Natural killer cell (primary cell): ENCODE measurements at regions not wholly inside any gene's neighbourhood (a gene's known extent, or its start where the extent isn't known, plus 50 kb on each side); places are given as distances from the start of the nearest gene placed in this dataset.

ENCODE experiments used
- ATAC-seq, 3 donors: fragments of 150-1000 bp in 2 of 3; fragments of 200-7000 bp in 1 of 3; cut with Tn5 transposase; 1 replicate in 1 of 3; 2 replicates in 2 of 3; pipeline ENCODE4 v1.10.0; 2021; ENCODE audit warnings: mild to moderate bottlenecking in 2 of 3, moderate library complexity in 2 of 3
- DNase-seq, 2 donors: peaks; one replicate each; pipeline versions ENCODE4 v3.0.0 to v3.0.0-alpha.2; 2013 to 2021; ENCODE audit warnings: mixed read lengths in 1 of 2
- H3K27ac ChIP-seq: one replicate; pipeline ENCODE4 v1.5.1; 2013; ENCODE audit warnings: mild to moderate bottlenecking, low read length
- H3K27me3 ChIP-seq: one replicate; pipeline ENCODE4 v1.6.1; 2013; ENCODE audit warnings: low read length; ENCODE audit not compliant: control insufficient read depth, insufficient read depth
- H3K36me3 ChIP-seq: one replicate; pipeline ENCODE4 v1.6.1; 2013; ENCODE audit warnings: low read length; ENCODE audit not compliant: control insufficient read depth, insufficient read depth
- H3K4me1 ChIP-seq: one replicate; pipeline ENCODE4 v1.6.1; 2013; ENCODE audit warnings: low read length; ENCODE audit not compliant: control insufficient read depth, insufficient read depth
- H3K4me3 ChIP-seq: one replicate; pipeline ENCODE4 v1.5.1; 2013; ENCODE audit warnings: low read length
- H3K9me3 ChIP-seq: one replicate; pipeline ENCODE4 v1.6.1; 2013; ENCODE audit warnings: low read length; ENCODE audit not compliant: control insufficient read depth, insufficient read depth
- H3K27ac Mint-ChIP-seq, 2 donors: one replicate each; pipeline ENCODE4 v1.8.0; 2022; ENCODE audit warnings: mild to moderate bottlenecking in 2 of 2, mixed read lengths in 2 of 2, moderate library complexity in 1 of 2
- H3K27me3 Mint-ChIP-seq, 2 donors: one replicate each; pipeline ENCODE4 v1.8.0; 2022; ENCODE audit warnings: low read depth in 2 of 2, mixed read lengths in 2 of 2
- H3K36me3 Mint-ChIP-seq: one replicate; pipeline ENCODE4 v1.8.0; 2022; ENCODE audit warnings: mixed read lengths
- H3K4me1 Mint-ChIP-seq, 2 donors: one replicate each; pipeline ENCODE4 v1.8.0; 2022; ENCODE audit warnings: mixed read lengths in 2 of 2
- H3K4me3 Mint-ChIP-seq: one replicate; pipeline ENCODE4 v1.8.0; 2022; ENCODE audit warnings: mild to moderate bottlenecking, moderate library complexity, mixed read lengths
- H3K9me3 Mint-ChIP-seq, 2 donors: one replicate each; pipeline ENCODE4 v1.8.0; 2022; ENCODE audit warnings: mixed read lengths in 2 of 2
- WGBS: methylation state at CpG from one replicate; pipeline ENCODE4 v1.1.7; 2013; ENCODE audit warnings: missing lambda C conversion rate; ENCODE audit not compliant: insufficient coverage; 5-methylcytosine and 5-hydroxymethylcytosine counted together
- intact Hi-C: fragments of 100-400 bp; cut with micrococcal nuclease; formaldehyde crosslinking; loops from one replicate; pipeline ENCODE4 v1.14.2; 2022
- TF ChIP-seq, protein P1 (sequence below): fragments of 200-600 bp; IDR thresholded peaks from one replicate; pipeline ENCODE4 v1.8.0; 2022; ENCODE audit warnings: antibody characterized with exemption

DNA sequence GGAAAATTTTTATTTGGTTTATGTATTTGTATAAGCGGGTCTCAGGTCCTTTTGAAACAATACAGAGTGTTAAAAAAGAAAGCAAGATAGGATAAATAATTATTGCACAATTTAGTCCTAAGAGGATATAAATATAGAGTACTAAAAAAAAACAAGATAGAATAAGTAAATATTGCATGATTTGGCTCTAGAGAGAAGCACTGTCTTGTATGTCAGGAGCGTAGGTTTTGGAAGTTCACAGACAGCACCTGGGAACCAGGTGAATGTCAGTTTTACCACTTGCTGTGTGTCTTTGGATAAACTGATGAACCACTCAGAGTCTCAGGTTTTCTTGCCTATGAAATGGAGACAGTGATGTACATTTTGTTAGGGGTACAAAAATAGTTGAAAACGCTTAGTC lies 266.2 kb upstream of the ADAMTSL1 start:
- TF ChIP-seq, protein P1, sequence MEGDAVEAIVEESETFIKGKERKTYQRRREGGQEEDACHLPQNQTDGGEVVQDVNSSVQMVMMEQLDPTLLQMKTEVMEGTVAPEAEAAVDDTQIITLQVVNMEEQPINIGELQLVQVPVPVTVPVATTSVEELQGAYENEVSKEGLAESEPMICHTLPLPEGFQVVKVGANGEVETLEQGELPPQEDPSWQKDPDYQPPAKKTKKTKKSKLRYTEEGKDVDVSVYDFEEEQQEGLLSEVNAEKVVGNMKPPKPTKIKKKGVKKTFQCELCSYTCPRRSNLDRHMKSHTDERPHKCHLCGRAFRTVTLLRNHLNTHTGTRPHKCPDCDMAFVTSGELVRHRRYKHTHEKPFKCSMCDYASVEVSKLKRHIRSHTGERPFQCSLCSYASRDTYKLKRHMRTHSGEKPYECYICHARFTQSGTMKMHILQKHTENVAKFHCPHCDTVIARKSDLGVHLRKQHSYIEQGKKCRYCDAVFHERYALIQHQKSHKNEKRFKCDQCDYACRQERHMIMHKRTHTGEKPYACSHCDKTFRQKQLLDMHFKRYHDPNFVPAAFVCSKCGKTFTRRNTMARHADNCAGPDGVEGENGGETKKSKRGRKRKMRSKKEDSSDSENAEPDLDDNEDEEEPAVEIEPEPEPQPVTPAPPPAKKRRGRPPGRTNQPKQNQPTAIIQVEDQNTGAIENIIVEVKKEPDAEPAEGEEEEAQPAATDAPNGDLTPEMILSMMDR, result no peak
- no peak overlapping the region for H3K27ac Mint-ChIP-seq
- WGBS, result 93% methylated on average over 1 of the region's 3 CpGs

DNA sequence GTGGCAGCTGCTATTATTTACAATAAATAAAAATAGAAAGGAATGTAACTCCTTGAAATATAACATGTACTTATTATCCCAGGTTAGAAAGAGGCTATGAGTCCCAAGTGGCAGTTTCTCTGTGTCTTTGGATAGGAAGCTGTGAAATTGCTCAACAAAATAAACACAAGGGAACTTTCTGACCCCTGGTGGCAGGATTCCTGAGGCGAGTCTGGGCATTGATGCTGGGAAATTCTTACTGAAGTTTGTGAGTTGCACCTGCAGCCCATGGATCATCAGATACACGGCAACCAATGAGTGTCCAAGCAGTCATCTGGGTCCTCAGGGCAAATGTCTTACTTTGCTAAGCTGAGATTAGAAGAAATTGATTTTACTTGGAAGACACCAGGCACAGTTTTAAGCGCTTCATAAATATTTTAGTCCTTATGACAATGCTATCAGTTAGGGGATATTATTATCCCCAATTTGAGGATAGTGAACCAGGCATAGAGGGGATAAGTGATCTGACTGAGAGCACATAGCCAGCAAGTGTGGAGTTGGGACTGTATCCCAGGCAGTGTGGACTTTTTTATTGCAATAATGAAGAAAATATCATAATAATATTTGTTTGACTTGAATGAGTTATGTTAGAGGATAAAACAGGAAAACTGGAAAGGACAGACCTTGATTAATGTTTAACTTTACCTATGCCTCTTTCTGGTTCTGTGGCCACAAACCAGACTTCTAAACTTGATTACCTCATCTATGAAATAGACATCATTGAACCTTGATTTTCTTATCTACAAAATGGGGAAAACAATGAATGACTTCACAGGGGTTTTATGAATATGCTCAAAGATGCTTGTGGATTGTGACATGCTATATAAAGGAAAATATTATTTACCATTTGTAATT lies 265.5 kb upstream of the ADAMTSL1 start:
- Histone ChIP-seq H3K4me3 (no peak overlapping the region), H3K9me3 (no peaks in the 10 kb centered on the region), H3K27ac (no peak overlapping the region), H3K4me1 (no peaks in the 10 kb centered on the region), H3K36me3 (no peaks in the 10 kb centered on the region), H3K27me3 (no peaks in the 10 kb centered on the region)
- Mint-ChIP-seq H3K36me3 (no peaks in the 10 kb centered on the region), H3K4me1 (no peaks in the 10 kb centered on the region), H3K9me3 (peaks cover 2% of the 10 kb centered on the region in 2 donors), H3K27me3 (no peaks in the 10 kb centered on the region), H3K27ac (no peak overlapping the region), H3K4me3 (no peak overlapping the region)
- no peak for DNase-seq
- intact Hi-C loops, result no loop called here
- ATAC-seq, result no peak
- 42% methylated on average over 3 of the region's 3 CpGs for WGBS
- TF ChIP-seq, protein P1, result no peak

More for the DNA sequence above, 266.2 kb upstream of the ADAMTSL1 start:
- ATAC-seq (no peak), DNase-seq (no peak)
- Histone ChIP-seq H3K4me1 (no peaks in the 10 kb centered on the region), H3K27me3 (no peaks in the 10 kb centered on the region), H3K4me3 (no peak overlapping the region), H3K36me3 (no peaks in the 10 kb centered on the region), H3K27ac (no peak overlapping the region), H3K9me3 (no peaks in the 10 kb centered on the region)
- intact Hi-C loops, result no loop called here
- Mint-ChIP-seq H3K9me3 (peaks cover 2 to 3% of the 10 kb centered on the region in 2 donors), H3K27me3 (no peaks in the 10 kb centered on the region), H3K4me3 (no peak overlapping the region), H3K4me1 (no peaks in the 10 kb centered on the region), H3K36me3 (no peaks in the 10 kb centered on the region)

- Histone ChIP-seq H3K4me1 (no peaks in the 10 kb centered on the region), H3K27ac (no peak overlapping the region), H3K36me3 (no peaks in the 10 kb centered on the region), H3K4me3 (no peak overlapping the region), H3K9me3 (no peaks in the 10 kb centered on the region), H3K27me3 (no peaks in the 10 kb centered on the region)
- TF ChIP-seq, protein P1, result no peak
- Mint-ChIP-seq H3K36me3 (no peaks in the 10 kb centered on the region), H3K4me1 (no peaks in the 10 kb centered on the region), H3K27ac (no peak overlapping the region), H3K9me3 (peaks cover 0 to 8% of the 10 kb centered on the region in 2 donors), H3K27me3 (no peaks in the 10 kb centered on the region), H3K4me3 (no peak overlapping the region)
- ATAC-seq (no peak), DNase-seq (no peak)
- intact Hi-C loops, result no loop called here
- 82% methylated on average over 2 of the region's 3 CpGs for WGBS
Observed at GRCh38 chr9:18215626-18216025, 258.3 kb upstream of the ADAMTSL1 start.
